ENCODE measurements at regions not wholly inside any gene's neighbourhood (a gene's known extent, or its start where the extent isn't known, plus 50 kb on each side); places are given as distances from the start of the nearest gene placed in this dataset.
"Not testable (repeated sequence)": the region's sequence is repeated elsewhere in the genome, so short reads cannot be mapped to it uniquely, and the experiment has no call there.

DNA sequence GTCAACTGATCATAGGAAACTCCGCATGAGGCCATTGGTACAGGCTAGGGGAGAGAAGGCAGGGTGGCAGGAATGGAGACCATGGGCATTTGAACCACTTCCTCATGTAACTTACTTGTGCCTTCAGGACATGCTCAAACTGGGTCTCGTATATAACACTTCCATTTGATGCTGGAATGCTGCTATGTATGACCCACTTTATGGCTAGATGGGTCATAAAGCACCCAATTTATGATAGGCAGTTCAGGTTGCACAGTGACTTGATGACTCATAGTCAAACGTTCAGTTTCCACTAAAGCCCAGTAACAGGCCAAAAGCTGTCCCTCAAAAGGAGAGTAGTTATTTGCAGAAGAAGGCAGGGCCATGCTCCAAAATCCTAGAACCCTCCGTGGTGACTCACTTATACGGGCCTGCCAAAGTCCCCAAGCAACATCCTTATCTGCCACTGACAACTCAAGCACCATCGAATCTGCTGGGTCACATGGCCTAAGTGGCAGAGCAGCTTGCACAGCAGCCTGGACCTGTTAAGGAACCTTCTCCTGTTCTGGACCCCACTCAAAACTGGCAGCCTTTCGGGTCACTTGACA, 236.4 kb downstream of the ZC4H2 start:
- Histone ChIP-seq H3K9ac (no peak overlapping the region), H3K9me3 (replicated peaks in 1 of 11) (no peaks in the 10 kb centered on the region), H3K36me3 (no peaks in the 10 kb centered on the region), H3K4me1 (no peaks in the 10 kb centered on the region), H4K20me1 (no peaks in the 10 kb centered on the region), H3K27me3 (peaks cover 0 to 25% (median 8%) of the 10 kb centered on the region in 11 experiments; a peak in 10 of 22 replicates), H3K4me3 (no peak overlapping the region), H3K27ac (no peak overlapping the region), H3K4me2 (no peak overlapping the region)
- no peak for TF ChIP-seq Cebpa-rat (IDR thresholded peaks at IDR 0.05)

DNA sequence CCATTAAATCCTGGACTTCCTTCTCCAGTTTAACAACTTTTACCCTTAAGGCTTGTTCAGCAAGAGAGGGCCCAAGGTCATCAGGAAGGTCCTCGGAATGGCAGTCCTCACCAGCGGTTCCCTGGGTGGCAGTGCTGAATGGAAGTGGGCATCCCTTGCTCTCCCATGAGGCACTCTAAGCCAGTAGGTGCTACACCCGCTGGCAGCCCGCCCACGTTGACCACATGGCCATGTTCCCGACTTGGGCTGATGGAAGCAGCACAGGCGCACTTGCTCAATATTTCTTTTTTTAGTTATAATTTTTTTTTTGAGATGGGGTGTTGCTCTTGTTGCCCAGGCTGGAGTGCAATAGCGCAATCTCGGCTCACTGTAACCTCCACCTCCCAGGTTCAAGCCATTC, 277.9 kb downstream of the ZC4H2 start:
- TF ChIP-seq Cebpa-rat (IDR thresholded peaks at IDR 0.05), result no peak

GRCh38 chrX:64695372-64695771, 280.9 kb downstream of the ZC4H2 start:
- not testable (repeated sequence) for H3K9ac ChIP-seq, H3K36me3 ChIP-seq
- H3K27me3 ChIP-seq, result peaks cover 0 to 32% (median 10%) of the 10 kb centered on the region in 11 experiments; a peak in 14 of 22 replicates

More for the DNA sequence above, 277.9 kb downstream of the ZC4H2 start:
- Histone ChIP-seq H3K4me3 (no peak overlapping the region), H3K4me1 (no peaks in the 10 kb centered on the region), H3K27ac (no peak overlapping the region), H4K20me1 (no peaks in the 10 kb centered on the region), H3K27me3 (peaks cover 4 to 54% (median 31%) of the 10 kb centered on the region in 11 experiments; a peak in 20 of 22 replicates), H3K4me2 (no peak overlapping the region), H3K36me3 (no peaks in the 10 kb centered on the region), H3K9ac (no peak overlapping the region), H3K9me3 (replicated peaks in 1 of 11) (peaks cover 26 to 53% (median 29%) of the 10 kb centered on the region in 11 experiments)

DNA sequence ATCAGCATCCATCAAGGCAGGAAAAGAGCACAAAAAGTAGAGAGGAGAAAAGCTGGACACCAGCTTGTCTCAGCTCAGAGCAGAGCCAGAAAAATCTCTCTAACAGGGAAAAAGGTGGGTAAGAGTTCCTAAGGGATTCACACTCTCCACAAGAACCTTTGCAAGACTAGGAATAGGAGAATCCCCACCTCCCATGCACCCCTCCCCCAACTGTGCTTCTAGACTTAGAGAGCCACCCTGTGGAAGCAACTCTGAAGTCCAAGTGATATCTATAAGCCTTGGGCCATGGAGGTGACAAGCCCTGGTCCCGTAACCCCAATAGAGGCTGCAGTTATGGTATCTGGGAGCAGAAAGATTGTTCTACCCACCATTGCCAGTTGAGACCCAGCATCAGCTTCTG, 267.6 kb upstream of the MTMR8 start:
- H3K9ac ChIP-seq, result no peak overlapping the region
- no peak overlapping the region for H3K4me2 ChIP-seq
- peaks cover 20 to 48% (median 30%) of the 10 kb centered on the region in 11 experiments for H3K9me3 ChIP-seq (replicated peaks in 1 of 11)
- H3K27me3 ChIP-seq, result peaks cover 0 to 35% (median 16%) of the 10 kb centered on the region in 11 experiments; a peak in 17 of 22 replicates
- no peak overlapping the region for H3K4me3 ChIP-seq
- H3K36me3 ChIP-seq, result no peaks in the 10 kb centered on the region
- H4K20me1 ChIP-seq, result no peaks in the 10 kb centered on the region
- no peak overlapping the region for H3K27ac ChIP-seq
- H3K4me1 ChIP-seq, result no peaks in the 10 kb centered on the region
- no peak for TF ChIP-seq Cebpa-rat (IDR thresholded peaks at IDR 0.05)

More at GRCh38 chrX:64695372-64695771, 280.9 kb downstream of the ZC4H2 start:
- H3K9me3 ChIP-seq (replicated peaks in 1 of 11), result peaks cover 10 to 34% (median 17%) of the 10 kb centered on the region in 11 experiments; a peak in 21 of 22 replicates
- not testable (repeated sequence) for H3K27ac ChIP-seq, H4K20me1 ChIP-seq, H3K4me3 ChIP-seq, H3K4me2 ChIP-seq, H3K4me1 ChIP-seq

- H3K36me3 ChIP-seq, H3K4me1 ChIP-seq, H3K4me2 ChIP-seq, H3K9ac ChIP-seq, H3K27ac ChIP-seq, H4K20me1 ChIP-seq, H3K4me3 ChIP-seq: not testable (repeated sequence)
- Histone ChIP-seq H3K27me3 (peaks cover 11 to 58% (median 41%) of the 10 kb centered on the region in 11 experiments; a peak in 21 of 22 replicates), H3K9me3 (replicated peaks in 1 of 11) (peaks cover 19 to 34% (median 26%) of the 10 kb centered on the region in 11 experiments)
These were observed 262.0 kb upstream of the MTMR8 start for GRCh38 chrX:64657229-64657628.

GRCh38 chrX:64642482-64642881, 247.2 kb upstream of the MTMR8 start:
- Histone ChIP-seq H3K4me1 (no peaks in the 10 kb centered on the region), H3K4me3 (no peak overlapping the region), H3K36me3 (no peaks in the 10 kb centered on the region), H3K27ac (no peak overlapping the region), H4K20me1 (no peaks in the 10 kb centered on the region), H3K9ac (no peak overlapping the region), H3K27me3 (peaks cover 3 to 60% (median 22%) of the 10 kb centered on the region in 11 experiments; a peak in 17 of 22 replicates), H3K4me2 (no peak overlapping the region), H3K9me3 (replicated peaks in 1 of 11) (peaks cover 0 to 13% (median 5%) of the 10 kb centered on the region in 11 experiments; a peak in 13 of 22 replicates)
- TF ChIP-seq Cebpa-rat (IDR thresholded peaks at IDR 0.05), result no peak
